SK-N-SH (cell line): ENCODE measurements at regions not wholly inside any gene's neighbourhood (a gene's known extent, or its start where the extent isn't known, plus 50 kb on each side); places are given as distances from the start of the nearest gene placed in this dataset.

ENCODE experiments used
- CTCF ChIA-PET: fragments of 300-600, 350-600 bp; formaldehyde crosslinking; extraction: SDS; loops from one replicate; lab custom pipeline; 2021; lab: Yijun Ruan, JAX
- POLR2A ChIA-PET: fragments of 350-600 bp; sonication (Branson Sonifier 250); formaldehyde crosslinking; extraction: SDS; loops from one replicate; lab custom pipeline; 2020; ENCODE audit warnings: antibody characterized with exemption, inconsistent platforms; lab: Yijun Ruan, JAX
- DNase-seq: peaks from one replicate; pipeline ENCODE4 v3.0.0; 2012
- H2AFZ ChIP-seq: fragments of 200-600 bp; sonication (generic); 2 replicates; pipeline ENCODE4 v1.8.1; 2016; ENCODE audit warnings: antibody characterized with exemption, mild to moderate bottlenecking, low read depth
- H3F3A ChIP-seq: fragments of 200-600 bp; sonication (generic); replicated peaks from 2 replicates; pipeline ENCODE3; 2016; ENCODE audit warnings: antibody characterized with exemption, mild to moderate bottlenecking; ENCODE audit not compliant: insufficient read depth
- H3K27ac ChIP-seq, 2 experiments: fragments of 200-500 bp in 1 of 2; fragments of 200-600 bp in 1 of 2; sonication (Bioruptor generic) in 1 of 2; sonication (generic), shearing (Covaris generic) in 1 of 2; 2 replicates each; pipeline versions ENCODE4 v1.5.1 to v1.6.1; 2014 to 2016; ENCODE audit warnings: low read depth in 2 of 2, inconsistent platforms in 1 of 2, low read length in 1 of 2, mild to moderate bottlenecking in 1 of 2, mixed read lengths in 1 of 2
- H3K27me3 ChIP-seq: fragments of 200-600 bp; sonication (generic), shearing (Covaris generic); 2 replicates; pipeline ENCODE4 v1.6.1; 2016; ENCODE audit warnings: mixed run types; ENCODE audit not compliant: insufficient read depth
- H3K36me3 ChIP-seq, 2 experiments: fragments of 200-500 bp in 1 of 2; fragments of 200-600 bp in 1 of 2; sonication (Bioruptor generic) in 1 of 2; sonication (generic) in 1 of 2; replicated peaks in 1 of 2; 2 replicates each; pipeline versions ENCODE3 to v1.5.1; 2014 to 2016; ENCODE audit warnings: low read length in 1 of 2, mild to moderate bottlenecking in 1 of 2; ENCODE audit not compliant: insufficient read depth in 2 of 2, control insufficient read depth in 1 of 2
- H3K4me1 ChIP-seq, 2 experiments: fragments of 200-500 bp in 1 of 2; fragments of 200-600 bp in 1 of 2; sonication (Bioruptor generic) in 1 of 2; sonication (generic), shearing (Covaris generic) in 1 of 2; 2 replicates each; pipeline versions ENCODE4 v1.5.1 to v1.6.1; 2014 to 2016; ENCODE audit warnings: low read depth in 1 of 2, low read length in 1 of 2, mixed run types in 1 of 2; ENCODE audit not compliant: insufficient read depth in 2 of 2, control insufficient read depth in 1 of 2
- H3K4me2 ChIP-seq: fragments of 200-600 bp; sonication (generic), shearing (Covaris generic); 2 replicates; pipeline ENCODE4 v1.6.1; 2017; ENCODE audit warnings: mixed run types
- H3K4me3 ChIP-seq, 2 experiments: fragments of 200-500 bp in 1 of 2; fragments of 200-600 bp in 1 of 2; sonication (Bioruptor generic) in 1 of 2; sonication (generic), shearing (Covaris generic) in 1 of 2; 2 replicates each; pipeline versions ENCODE4 v1.5.1 to v1.8.1; 2014 to 2016; ENCODE audit warnings: low read depth in 2 of 2, inconsistent platforms in 1 of 2, low read length in 1 of 2, mild to moderate bottlenecking in 1 of 2, mixed read lengths in 1 of 2, moderate library complexity in 1 of 2
- H3K79me2 ChIP-seq: fragments of 200-600 bp; sonication (generic); 2 replicates; pipeline ENCODE4 v1.8.1; 2017; ENCODE audit warnings: mild to moderate bottlenecking; ENCODE audit not compliant: insufficient read depth
- H3K9ac ChIP-seq: fragments of 200-600 bp; sonication (generic); 2 replicates; pipeline ENCODE4 v1.6.1; 2017; ENCODE audit warnings: mixed run types
- H3K9me2 ChIP-seq: fragments of 200-600 bp; sonication (generic); 2 replicates; pipeline ENCODE4 v1.6.1; 2017; ENCODE audit warnings: mixed run types
- H3K9me3 ChIP-seq: fragments of 200-600 bp; sonication (generic); 2 replicates; pipeline ENCODE4 v1.6.1; 2017; ENCODE audit warnings: mixed run types, mild to moderate bottlenecking, moderate library complexity
- H4K20me1 ChIP-seq: fragments of 200-600 bp; sonication (generic); 2 replicates; pipeline ENCODE4 v1.6.1; 2017; ENCODE audit warnings: mild to moderate bottlenecking, mixed run types; ENCODE audit not compliant: insufficient read depth
- FOSL2 ChIP-seq: IDR thresholded peaks from 2 replicates; pipeline ENCODE4 v1.4.0; 2012; ENCODE audit warnings: low read depth, mild to moderate bottlenecking, moderate library complexity, borderline replicate concordance
- FOXM1 ChIP-seq: IDR thresholded peaks from 2 replicates; pipeline ENCODE4 v1.4.0; 2012; ENCODE audit warnings: low read depth, mild to moderate bottlenecking
- GATA2 ChIP-seq: sonication (generic); formaldehyde crosslinking; IDR thresholded peaks from 2 replicates; pipeline ENCODE4 v1.5.0; 2020; ENCODE audit warnings: mild to moderate bottlenecking, missing genetic modification reagents
- NRF1 ChIP-seq: IDR thresholded peaks from 2 replicates; pipeline ENCODE4 v1.6.1; 2012; ENCODE audit warnings: low read depth, mild to moderate bottlenecking, low read length
- POLR2AphosphoS5 ChIP-seq: IDR thresholded peaks from 2 replicates; pipeline ENCODE4 v1.6.1; 2012; ENCODE audit warnings: low read depth, low read length
- RAD21 ChIP-seq: IDR thresholded peaks from 2 replicates; pipeline ENCODE4 v1.6.1; 2012; ENCODE audit warnings: mild to moderate bottlenecking, low read length
- YY1 ChIP-seq: IDR thresholded peaks from 2 replicates; pipeline ENCODE4 v1.4.0; 2012; ENCODE audit warnings: low read depth, mild to moderate bottlenecking
- WGBS: methylation state at CpG from one replicate; pipeline ENCODE4 v1.1.6; 2017; ENCODE audit warnings: low lambda C conversion rate; 5-methylcytosine and 5-hydroxymethylcytosine counted together
- TF ChIP-seq, protein P1 (sequence below): fragments of 150-350 bp; IDR thresholded peaks from 2 replicates; pipeline ENCODE4 v1.6.1; 2016; ENCODE audit warnings: mild to moderate bottlenecking, low read depth, low read length
- TF ChIP-seq, protein P2 (sequence below): fragments of 200-600 bp; sonication (generic); IDR thresholded peaks from 2 replicates; pipeline ENCODE4 v1.6.1; 2017; ENCODE audit warnings: antibody characterized with exemption, mild to moderate bottlenecking, moderate library complexity
- TF ChIP-seq, protein P3 (sequence below): IDR thresholded peaks from 2 replicates; pipeline ENCODE4 v1.4.0; 2012; ENCODE audit warnings: low read depth, borderline replicate concordance

DNA sequence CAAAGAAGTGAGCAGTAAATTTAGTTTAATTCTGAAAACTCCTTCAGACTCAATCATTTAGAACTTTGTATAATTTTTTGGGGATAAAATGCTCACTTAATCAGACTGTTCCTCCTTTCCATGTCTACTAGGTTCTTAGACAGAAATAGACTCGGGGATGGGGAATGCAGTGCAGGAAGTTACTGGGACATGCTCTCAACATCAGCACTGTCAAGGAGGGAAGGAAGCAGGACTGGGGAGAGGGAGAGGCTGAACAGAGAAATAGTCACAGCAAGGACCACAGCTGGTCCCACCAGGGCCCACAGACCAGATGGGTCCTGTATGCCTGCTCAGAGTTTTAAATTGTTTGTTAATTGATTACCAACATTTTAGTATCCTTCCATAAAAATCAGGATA is 310.1 kb upstream of the MSX2 start:
- Histone ChIP-seq H3K36me3 (no peaks in the 10 kb centered on the region), H3K9ac (peak overlapping the region; percentile 6; the same call in 1 of the 2 replicates), H3K9me2 (no peaks in the 10 kb centered on the region), H3K27me3 (no peaks in the 10 kb centered on the region), H3K4me1 (peaks cover 17 to 25% of the 10 kb centered on the region in 2 experiments), H3K27ac (peak overlapping the region in 1 of 2 experiments; percentile 65; a peak in 3 of 4 replicates), H3K79me2 (no peaks in the 10 kb centered on the region), H3K9me3 (no peaks in the 10 kb centered on the region), H2AFZ (no peak overlapping the region), H3K4me3 (no peak overlapping the region), H3F3A (peaks cover 36% of the 10 kb centered on the region), H4K20me1 (no peaks in the 10 kb centered on the region), H3K4me2 (no peak overlapping the region)
- TF ChIP-seq NRF1 (no peak), POLR2AphosphoS5 (no peak), GATA2 (CRISPR knock-in tag) (no peak), RAD21 (no peak), FOSL2 (no peak), FOXM1 (no peak)
- TF ChIP-seq, protein P1, sequence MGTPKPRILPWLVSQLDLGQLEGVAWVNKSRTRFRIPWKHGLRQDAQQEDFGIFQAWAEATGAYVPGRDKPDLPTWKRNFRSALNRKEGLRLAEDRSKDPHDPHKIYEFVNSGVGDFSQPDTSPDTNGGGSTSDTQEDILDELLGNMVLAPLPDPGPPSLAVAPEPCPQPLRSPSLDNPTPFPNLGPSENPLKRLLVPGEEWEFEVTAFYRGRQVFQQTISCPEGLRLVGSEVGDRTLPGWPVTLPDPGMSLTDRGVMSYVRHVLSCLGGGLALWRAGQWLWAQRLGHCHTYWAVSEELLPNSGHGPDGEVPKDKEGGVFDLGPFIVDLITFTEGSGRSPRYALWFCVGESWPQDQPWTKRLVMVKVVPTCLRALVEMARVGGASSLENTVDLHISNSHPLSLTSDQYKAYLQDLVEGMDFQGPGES, result no peak
- DNase-seq, result no peak
- CTCF ChIA-PET, result interaction anchor here (0.9 to 14.8 kb wide), 7 partner anchors 9 to 369 kb away, joined by 3 to 192 read pairs (median 4); partner anchors contain the start of gene NSG2
- POLR2A ChIA-PET, result no interaction called here
- 0% methylated on average over 1 of the region's 1 CpG for WGBS

DNA sequence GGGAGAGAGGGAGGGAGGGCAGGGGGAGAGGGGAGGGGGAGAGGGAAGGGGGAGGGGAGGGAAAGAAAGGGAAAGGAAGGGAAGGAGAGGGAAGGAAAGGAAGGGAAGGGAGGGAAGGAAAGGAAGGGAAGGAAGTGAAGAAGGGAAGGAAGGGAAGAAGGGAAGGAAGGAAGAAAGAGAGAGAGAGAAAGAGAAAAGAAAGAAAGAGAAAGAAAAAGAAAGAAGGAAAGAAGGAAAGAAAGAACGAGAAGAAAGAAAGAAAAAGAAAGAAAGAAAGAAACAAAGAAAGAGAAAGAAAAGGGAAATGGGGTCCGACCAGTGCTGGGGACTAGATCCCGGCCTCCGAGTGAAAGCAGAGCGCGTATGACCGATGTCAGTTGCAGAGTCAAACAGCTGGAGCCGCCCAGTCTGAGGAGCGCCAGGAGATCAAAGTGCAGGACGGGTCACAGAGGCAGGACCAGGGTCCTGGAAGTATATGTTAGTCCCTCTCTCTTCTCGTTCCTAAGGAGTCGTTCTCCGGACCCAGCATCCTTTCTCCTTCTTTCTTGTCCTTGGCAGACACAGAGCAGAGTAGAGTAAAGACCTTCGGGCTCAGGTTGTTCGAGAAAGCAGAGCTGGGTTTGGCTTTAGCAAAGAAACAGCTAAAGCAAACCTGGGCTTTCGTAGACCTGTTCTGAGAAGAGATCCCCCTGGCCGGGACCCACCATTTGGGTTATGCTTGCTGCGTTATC is 305.4 kb upstream of the MSX2 start:
- ChIA-PET CTCF (interaction anchor here (0.6 to 14.8 kb wide), 75 partner anchors 8 to 517 kb away, joined by 3 to 192 read pairs (median 5); partner anchors contain the start of gene NSG2), POLR2A (interaction anchor here (0.7 to 1.1 kb wide), 2 partner anchors 89 to 92 kb away, joined by 3 to 6 read pairs; no protein-coding TSS in a partner anchor)
- no peaks in the 10 kb centered on the region for H3K27me3 ChIP-seq
- H3K27ac ChIP-seq, result no peak overlapping the region; a peak in 2 of 4 replicates
- no peaks in the 10 kb centered on the region for H3K9me3 ChIP-seq
- peak; percentile 39 for DNase-seq
- WGBS, result 33% methylated on average over 18 of the region's 18 CpGs
- no peaks in the 10 kb centered on the region for H3K36me3 ChIP-seq
- no peaks in the 10 kb centered on the region for H4K20me1 ChIP-seq
- peak overlapping the region; percentile 77 for H3K4me2 ChIP-seq
- peaks cover 8% of the 10 kb centered on the region for H3F3A ChIP-seq
- TF ChIP-seq, protein P2, sequence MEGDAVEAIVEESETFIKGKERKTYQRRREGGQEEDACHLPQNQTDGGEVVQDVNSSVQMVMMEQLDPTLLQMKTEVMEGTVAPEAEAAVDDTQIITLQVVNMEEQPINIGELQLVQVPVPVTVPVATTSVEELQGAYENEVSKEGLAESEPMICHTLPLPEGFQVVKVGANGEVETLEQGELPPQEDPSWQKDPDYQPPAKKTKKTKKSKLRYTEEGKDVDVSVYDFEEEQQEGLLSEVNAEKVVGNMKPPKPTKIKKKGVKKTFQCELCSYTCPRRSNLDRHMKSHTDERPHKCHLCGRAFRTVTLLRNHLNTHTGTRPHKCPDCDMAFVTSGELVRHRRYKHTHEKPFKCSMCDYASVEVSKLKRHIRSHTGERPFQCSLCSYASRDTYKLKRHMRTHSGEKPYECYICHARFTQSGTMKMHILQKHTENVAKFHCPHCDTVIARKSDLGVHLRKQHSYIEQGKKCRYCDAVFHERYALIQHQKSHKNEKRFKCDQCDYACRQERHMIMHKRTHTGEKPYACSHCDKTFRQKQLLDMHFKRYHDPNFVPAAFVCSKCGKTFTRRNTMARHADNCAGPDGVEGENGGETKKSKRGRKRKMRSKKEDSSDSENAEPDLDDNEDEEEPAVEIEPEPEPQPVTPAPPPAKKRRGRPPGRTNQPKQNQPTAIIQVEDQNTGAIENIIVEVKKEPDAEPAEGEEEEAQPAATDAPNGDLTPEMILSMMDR, result no peak
- TF ChIP-seq, protein P3, sequence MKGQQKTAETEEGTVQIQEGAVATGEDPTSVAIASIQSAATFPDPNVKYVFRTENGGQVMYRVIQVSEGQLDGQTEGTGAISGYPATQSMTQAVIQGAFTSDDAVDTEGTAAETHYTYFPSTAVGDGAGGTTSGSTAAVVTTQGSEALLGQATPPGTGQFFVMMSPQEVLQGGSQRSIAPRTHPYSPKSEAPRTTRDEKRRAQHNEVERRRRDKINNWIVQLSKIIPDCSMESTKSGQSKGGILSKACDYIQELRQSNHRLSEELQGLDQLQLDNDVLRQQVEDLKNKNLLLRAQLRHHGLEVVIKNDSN, result no peak
- TF ChIP-seq YY1, result no peak
- H3K9me2 ChIP-seq, result no peaks in the 10 kb centered on the region
- no peak overlapping the region for H3K9ac ChIP-seq
- H3K4me1 ChIP-seq, result peaks cover 0 to 19% of the 10 kb centered on the region in 2 experiments; a peak in 2 of 4 replicates
- H3K4me3 ChIP-seq, result peak overlapping the region; percentile 32 to 54
- H2AFZ ChIP-seq, result peak overlapping the region; percentile 30; the same call in 1 of the 2 replicates
- H3K79me2 ChIP-seq, result no peaks in the 10 kb centered on the region
